ENCODE measurements at regions not wholly inside any gene's neighbourhood (a gene's known extent, or its start where the extent isn't known, plus 50 kb on each side); places are given as distances from the start of the nearest gene placed in this dataset.

- H3K36me3 Mint-ChIP-seq = no peaks in the 10 kb centered on the region
- no peaks in the 10 kb centered on the region for H3K4me1 Mint-ChIP-seq
- H3K9me3 Mint-ChIP-seq (ENCODE audit: low read depth) = no peaks in the 10 kb centered on the region
- ATAC-seq = no peak
- CTCF ChIA-PET = no interaction called here
- no peak for DNase-seq
- no peak overlapping the region for H3K27ac Mint-ChIP-seq
- H3K27me3 Mint-ChIP-seq = peaks cover 7% of the 10 kb centered on the region
- H3K4me3 Mint-ChIP-seq = no peak overlapping the region
Measured at GRCh38 chr1:244186372-244186771, 135.3 kb downstream of the ZBTB18 start.

GRCh38 chr1:244187310-244187709 lies 136.2 kb downstream of the ZBTB18 start:
- no peaks in the 10 kb centered on the region for H3K4me1 Mint-ChIP-seq
- DNase-seq (no peak), ATAC-seq (no peak)
- no peaks in the 10 kb centered on the region for H3K9me3 Mint-ChIP-seq (ENCODE audit: low read depth)
- H3K27ac Mint-ChIP-seq = no peak overlapping the region
- peaks cover 7% of the 10 kb centered on the region for H3K27me3 Mint-ChIP-seq
- H3K4me3 Mint-ChIP-seq = no peak overlapping the region
- CTCF ChIA-PET = interaction anchor here (0.8 kb wide), 1 partner anchor 85 kb away, joined by 3 read pairs; no protein-coding TSS in a partner anchor
- H3K36me3 Mint-ChIP-seq = no peaks in the 10 kb centered on the region

- Mint-ChIP-seq H3K36me3 (no peaks in the 10 kb centered on the region), H3K9me3 (ENCODE audit: low read depth) (no peaks in the 10 kb centered on the region), H3K27me3 (peaks cover 9% of the 10 kb centered on the region), H3K27ac (no peak overlapping the region), H3K4me1 (no peaks in the 10 kb centered on the region), H3K4me3 (no peak overlapping the region)
- no peak for ATAC-seq
- no peak for DNase-seq
- CTCF ChIA-PET = no interaction called here
Measured at GRCh38 chr1:244191581-244191980, 140.5 kb downstream of the ZBTB18 start.

- no peak overlapping the region for H3K4me3 Mint-ChIP-seq
- CTCF ChIA-PET = no interaction called here
- H3K4me1 Mint-ChIP-seq = no peaks in the 10 kb centered on the region
- H3K27ac Mint-ChIP-seq = no peak overlapping the region
- no peaks in the 10 kb centered on the region for H3K36me3 Mint-ChIP-seq
- peaks cover 9% of the 10 kb centered on the region for H3K27me3 Mint-ChIP-seq
- no peak for ATAC-seq
- no peaks in the 10 kb centered on the region for H3K9me3 Mint-ChIP-seq (ENCODE audit: low read depth)
- no peak for DNase-seq
Measured at GRCh38 chr1:244192325-244192724, 141.2 kb downstream of the ZBTB18 start.

GRCh38 chr1:244196571-244197285 lies 145.6 kb downstream of the ZBTB18 start:
- CTCF ChIA-PET = no interaction called here

GRCh38 chr1:244197851-244198375 lies 146.8 kb downstream of the ZBTB18 start:
- ATAC-seq = no peak
- CTCF ChIA-PET = no interaction called here
- Mint-ChIP-seq H3K4me3 (no peak overlapping the region), H3K9me3 (ENCODE audit: low read depth) (no peaks in the 10 kb centered on the region), H3K27ac (no peak overlapping the region), H3K36me3 (no peaks in the 10 kb centered on the region), H3K4me1 (no peaks in the 10 kb centered on the region), H3K27me3 (peaks cover 2% of the 10 kb centered on the region)
- no peak for DNase-seq

More at GRCh38 chr1:244196571-244197285, 145.6 kb downstream of the ZBTB18 start:
- no peak for ATAC-seq
- DNase-seq = no peak
- H3K4me3 Mint-ChIP-seq = no peak overlapping the region
- H3K4me1 Mint-ChIP-seq = no peaks in the 10 kb centered on the region
- H3K27me3 Mint-ChIP-seq = peaks cover 2% of the 10 kb centered on the region
- H3K36me3 Mint-ChIP-seq = no peaks in the 10 kb centered on the region
- no peak overlapping the region for H3K27ac Mint-ChIP-seq
- no peaks in the 10 kb centered on the region for H3K9me3 Mint-ChIP-seq (ENCODE audit: low read depth)

- Mint-ChIP-seq H3K36me3 (no peaks in the 10 kb centered on the region), H3K4me3 (no peak overlapping the region), H3K4me1 (no peaks in the 10 kb centered on the region), H3K9me3 (ENCODE audit: low read depth) (no peaks in the 10 kb centered on the region), H3K27me3 (no peaks in the 10 kb centered on the region), H3K27ac (no peak overlapping the region)
- ATAC-seq = no peak
- CTCF ChIA-PET = no interaction called here
- DNase-seq = no peak
Measured at GRCh38 chr1:244199902-244200301, 148.8 kb downstream of the ZBTB18 start.

- CTCF ChIA-PET = interaction anchor here (0.5 kb wide), 1 partner anchor 407 kb away, joined by 3 read pairs; no protein-coding TSS in a partner anchor
- ATAC-seq (no peak), DNase-seq (no peak)
- Mint-ChIP-seq H3K4me3 (no peak overlapping the region), H3K4me1 (no peaks in the 10 kb centered on the region), H3K9me3 (ENCODE audit: low read depth) (no peaks in the 10 kb centered on the region), H3K36me3 (no peaks in the 10 kb centered on the region), H3K27me3 (no peaks in the 10 kb centered on the region), H3K27ac (no peak overlapping the region)
Measured at GRCh38 chr1:244200596-244200995, 149.5 kb downstream of the ZBTB18 start.

GRCh38 chr1:244201750-244202149 lies 150.7 kb downstream of the ZBTB18 start:
- CTCF ChIA-PET = interaction anchor here (1.2 kb wide), 1 partner anchor 122 kb away, joined by 3 read pairs; no protein-coding TSS in a partner anchor
- Mint-ChIP-seq H3K27me3 (no peaks in the 10 kb centered on the region), H3K27ac (no peak overlapping the region), H3K36me3 (no peaks in the 10 kb centered on the region), H3K4me3 (no peak overlapping the region), H3K4me1 (no peaks in the 10 kb centered on the region), H3K9me3 (ENCODE audit: low read depth) (no peaks in the 10 kb centered on the region)
- ATAC-seq (no peak), DNase-seq (no peak)

- no peak for DNase-seq
- Mint-ChIP-seq H3K4me1 (no peaks in the 10 kb centered on the region), H3K9me3 (ENCODE audit: low read depth) (no peaks in the 10 kb centered on the region), H3K4me3 (no peak overlapping the region), H3K36me3 (no peaks in the 10 kb centered on the region), H3K27me3 (no peaks in the 10 kb centered on the region), H3K27ac (no peak overlapping the region)
- ATAC-seq = no peak
- CTCF ChIA-PET = no interaction called here
Measured at GRCh38 chr1:244204004-244204403, 152.9 kb downstream of the ZBTB18 start.

GRCh38 chr1:244205171-244205570 lies 154.1 kb downstream of the ZBTB18 start:
- DNase-seq (no peak), ATAC-seq (no peak)
- CTCF ChIA-PET = no interaction called here
- Mint-ChIP-seq H3K4me1 (no peaks in the 10 kb centered on the region), H3K4me3 (no peak overlapping the region), H3K36me3 (no peaks in the 10 kb centered on the region), H3K9me3 (ENCODE audit: low read depth) (no peaks in the 10 kb centered on the region), H3K27ac (no peak overlapping the region), H3K27me3 (peaks cover 2% of the 10 kb centered on the region)

GRCh38 chr1:244205906-244206305 lies 154.8 kb downstream of the ZBTB18 start:
- Mint-ChIP-seq H3K4me1 (no peaks in the 10 kb centered on the region), H3K27ac (no peak overlapping the region), H3K4me3 (no peak overlapping the region), H3K36me3 (no peaks in the 10 kb centered on the region), H3K9me3 (ENCODE audit: low read depth) (no peaks in the 10 kb centered on the region), H3K27me3 (peaks cover 2% of the 10 kb centered on the region)
- ATAC-seq (no peak), DNase-seq (no peak)
- CTCF ChIA-PET = no interaction called here

- no peaks in the 10 kb centered on the region for H3K9me3 Mint-ChIP-seq (ENCODE audit: low read depth)
Measured at GRCh38 chr1:244207042-244207934, 156.2 kb downstream of the ZBTB18 start.

GRCh38 chr1:244207935-244208244 lies 156.8 kb downstream of the ZBTB18 start:
- H3K27ac Mint-ChIP-seq = no peak overlapping the region
- CTCF ChIA-PET = interaction anchor here (0.7 kb wide), 1 partner anchor 1039 kb away, joined by 4 read pairs; no protein-coding TSS in a partner anchor
- DNase-seq (no peak), ATAC-seq (no peak)
- H3K36me3 Mint-ChIP-seq = no peaks in the 10 kb centered on the region
- no peaks in the 10 kb centered on the region for H3K9me3 Mint-ChIP-seq (ENCODE audit: low read depth)
- no peak overlapping the region for H3K4me3 Mint-ChIP-seq
- no peaks in the 10 kb centered on the region for H3K4me1 Mint-ChIP-seq
- peaks cover 2% of the 10 kb centered on the region for H3K27me3 Mint-ChIP-seq

More at GRCh38 chr1:244207042-244207934, 156.2 kb downstream of the ZBTB18 start:
- Mint-ChIP-seq H3K4me1 (no peaks in the 10 kb centered on the region), H3K27ac (no peak overlapping the region), H3K27me3 (peaks cover 2% of the 10 kb centered on the region), H3K4me3 (no peak overlapping the region), H3K36me3 (no peaks in the 10 kb centered on the region)
- CTCF ChIA-PET = interaction anchor here (0.7 kb wide), 1 partner anchor 1039 kb away, joined by 4 read pairs; no protein-coding TSS in a partner anchor
- ATAC-seq (no peak), DNase-seq (no peak)

Data from activated CD8-positive, alpha-beta memory T cell treated with anti-CD3 and anti-CD28 coated beads, Interleukin-2, amount 10 ng/mL, durations not matched to agents 7 days and 5 days (primary cell).